ENCODE measurements at regions not wholly inside any gene's neighbourhood (a gene's known extent, or its start where the extent isn't known, plus 50 kb on each side); places are given as distances from the start of the nearest gene placed in this dataset.

- ATAC-seq (no peak), DNase-seq (no peak)
- H3K9me3 Mint-ChIP-seq: no peaks in the 10 kb centered on the region
- H3K4me1 Mint-ChIP-seq (ENCODE audit: low read depth): no peaks in the 10 kb centered on the region
- peaks cover 5% of the 10 kb centered on the region for H3K27me3 Mint-ChIP-seq
- H3K36me3 Mint-ChIP-seq (ENCODE audit: low read depth): no peaks in the 10 kb centered on the region
- intact Hi-C loops (cut with micrococcal nuclease): no loop called here
- no peak for TF ChIP-seq CTCF (IDR thresholded peaks at IDR 0.05)
- CTCF ChIA-PET: interaction anchor here (0.7 kb wide), 1 partner anchor 17 kb away, joined by 3 read pairs; no protein-coding TSS in a partner anchor
- no peak overlapping the region for H3K27ac Mint-ChIP-seq
- no peak overlapping the region for H3K4me3 Mint-ChIP-seq
- POLR2A ChIA-PET: no interaction called here
These were observed 214.4 kb downstream of the MED10 start for GRCh38 chr5:6163913-6164312.

GRCh38 chr5:6162175-6162574 is 216.2 kb downstream of the MED10 start:
- no peaks in the 10 kb centered on the region for H3K36me3 Mint-ChIP-seq (ENCODE audit: low read depth)
- TF ChIP-seq CTCF (IDR thresholded peaks at IDR 0.05): no peak
- no peak for DNase-seq
- intact Hi-C loops (cut with micrococcal nuclease): no loop called here
- no peak for ATAC-seq
- POLR2A ChIA-PET: no interaction called here
- no peak overlapping the region for H3K27ac Mint-ChIP-seq
- H3K27me3 Mint-ChIP-seq: peaks cover 5% of the 10 kb centered on the region
- no peaks in the 10 kb centered on the region for H3K4me1 Mint-ChIP-seq (ENCODE audit: low read depth)
- CTCF ChIA-PET: no interaction called here
- no peak overlapping the region for H3K4me3 Mint-ChIP-seq
- no peaks in the 10 kb centered on the region for H3K9me3 Mint-ChIP-seq

GRCh38 chr5:6161257-6161656 is 217.1 kb downstream of the MED10 start:
- peaks cover 5% of the 10 kb centered on the region for H3K27me3 Mint-ChIP-seq
- ChIA-PET CTCF (no interaction called here), POLR2A (no interaction called here)
- no peak for ATAC-seq
- H3K27ac Mint-ChIP-seq: no peak overlapping the region
- no peak for DNase-seq
- intact Hi-C loops (cut with micrococcal nuclease): no loop called here
- H3K36me3 Mint-ChIP-seq (ENCODE audit: low read depth): no peaks in the 10 kb centered on the region
- TF ChIP-seq CTCF (IDR thresholded peaks at IDR 0.05): no peak
- H3K4me3 Mint-ChIP-seq: no peak overlapping the region
- no peaks in the 10 kb centered on the region for H3K9me3 Mint-ChIP-seq
- H3K4me1 Mint-ChIP-seq (ENCODE audit: low read depth): no peaks in the 10 kb centered on the region

- ATAC-seq (no peak), DNase-seq (no peak)
- no peak for TF ChIP-seq CTCF (IDR thresholded peaks at IDR 0.05)
- no peak overlapping the region for H3K27ac Mint-ChIP-seq
- intact Hi-C loops (cut with micrococcal nuclease): no loop called here
- POLR2A ChIA-PET: no interaction called here
- H3K4me3 Mint-ChIP-seq: no peak overlapping the region
- H3K4me1 Mint-ChIP-seq (ENCODE audit: low read depth): no peaks in the 10 kb centered on the region
- H3K27me3 Mint-ChIP-seq: peaks cover 4% of the 10 kb centered on the region
- no peaks in the 10 kb centered on the region for H3K36me3 Mint-ChIP-seq (ENCODE audit: low read depth)
- CTCF ChIA-PET: no interaction called here
- H3K9me3 Mint-ChIP-seq: no peaks in the 10 kb centered on the region
These were observed 218.4 kb downstream of the MED10 start for GRCh38 chr5:6159832-6160430.

GRCh38 chr5:6158974-6159831 is 219.1 kb downstream of the MED10 start:
- ATAC-seq (no peak), DNase-seq (no peak)
- intact Hi-C loops (cut with micrococcal nuclease): no loop called here
- Mint-ChIP-seq H3K36me3 (ENCODE audit: low read depth) (no peaks in the 10 kb centered on the region), H3K27ac (no peak overlapping the region), H3K4me1 (ENCODE audit: low read depth) (no peaks in the 10 kb centered on the region), H3K9me3 (no peaks in the 10 kb centered on the region), H3K4me3 (no peak overlapping the region), H3K27me3 (peaks cover 4% of the 10 kb centered on the region)
- no peak for TF ChIP-seq CTCF (IDR thresholded peaks at IDR 0.05)
- CTCF ChIA-PET: no interaction called here
- POLR2A ChIA-PET: no interaction called here

All from activated CD8-positive, alpha-beta T cell treated with anti-CD3 and anti-CD28 coated beads for 36 hours (primary cell).